Small intestine (tissue), 7 donors: ENCODE measurements at regions not wholly inside any gene's neighbourhood (a gene's known extent, or its start where the extent isn't known, plus 50 kb on each side); places are given as distances from the start of the nearest gene placed in this dataset.
A peak's percentile ranks its signal among the peaks of the same experiment; 100 is the strongest.

Source experiments
- DNase-seq, 2 donors: peaks; one replicate each; pipeline versions ENCODE4 v3.0.0 to v3.0.0-alpha.2; 2013
- FAIRE-seq: peaks from 2 replicates; lab custom pipeline; 2012; peaks lifted over from hg19 to GRCh38; lab: Jason Lieb, UNC
- H3K27ac ChIP-seq, 3 donors: one replicate each; pipeline ENCODE4 v1.5.1; 2013; ENCODE audit warnings: low read length in 2 of 3, mild to moderate bottlenecking in 2 of 3, control low read depth in 1 of 3, inconsistent platforms in 1 of 3, low read depth in 1 of 3, moderate library complexity in 1 of 3
- H3K27me3 ChIP-seq, 3 donors: one replicate each; pipeline ENCODE4 v1.6.1; 2013; ENCODE audit warnings: low read length in 3 of 3, inconsistent platforms in 1 of 3; ENCODE audit not compliant: control insufficient read depth in 3 of 3, insufficient read depth in 3 of 3
- H3K36me3 ChIP-seq, 3 donors: one replicate each; pipeline ENCODE4 v1.6.1; 2013; ENCODE audit warnings: low read length in 3 of 3, inconsistent platforms in 1 of 3, low read depth in 1 of 3, mild to moderate bottlenecking in 1 of 3, moderate library complexity in 1 of 3; ENCODE audit not compliant: control insufficient read depth in 3 of 3, insufficient read depth in 2 of 3
- H3K4me1 ChIP-seq, 3 donors: one replicate each; pipeline ENCODE4 v1.6.1; 2013; ENCODE audit warnings: low read length in 2 of 3, inconsistent platforms in 1 of 3, low read depth in 1 of 3, mild to moderate bottlenecking in 1 of 3, moderate library complexity in 1 of 3; ENCODE audit not compliant: control insufficient read depth in 3 of 3, insufficient read depth in 2 of 3
- H3K4me3 ChIP-seq, 3 donors: one replicate each; pipeline ENCODE4 v1.5.1; 2013; ENCODE audit warnings: low read length in 3 of 3, control low read depth in 1 of 3, inconsistent platforms in 1 of 3, low read depth in 1 of 3, mild to moderate bottlenecking in 1 of 3, moderate library complexity in 1 of 3
- H3K9me3 ChIP-seq, 2 donors: one replicate each; pipeline ENCODE4 v1.6.1; 2013; ENCODE audit warnings: low read depth in 1 of 2, low read length in 1 of 2; ENCODE audit not compliant: control insufficient read depth in 2 of 2, insufficient read depth in 1 of 2
- WGBS, 3 donors: extraction: QIAGEN DNeasy Blood & Tissue Kit; methylation state at CpG; one replicate each; pipeline ENCODE4 v1.1.7; 2013; 5-methylcytosine and 5-hydroxymethylcytosine counted together
- donor health status: healthy with polysubstance abuse.
- donor health status: control.
- donor health status: control.
- donor health status: Bipolar disorder and iron deficiency.
- donor health status: healthy.

DNA sequence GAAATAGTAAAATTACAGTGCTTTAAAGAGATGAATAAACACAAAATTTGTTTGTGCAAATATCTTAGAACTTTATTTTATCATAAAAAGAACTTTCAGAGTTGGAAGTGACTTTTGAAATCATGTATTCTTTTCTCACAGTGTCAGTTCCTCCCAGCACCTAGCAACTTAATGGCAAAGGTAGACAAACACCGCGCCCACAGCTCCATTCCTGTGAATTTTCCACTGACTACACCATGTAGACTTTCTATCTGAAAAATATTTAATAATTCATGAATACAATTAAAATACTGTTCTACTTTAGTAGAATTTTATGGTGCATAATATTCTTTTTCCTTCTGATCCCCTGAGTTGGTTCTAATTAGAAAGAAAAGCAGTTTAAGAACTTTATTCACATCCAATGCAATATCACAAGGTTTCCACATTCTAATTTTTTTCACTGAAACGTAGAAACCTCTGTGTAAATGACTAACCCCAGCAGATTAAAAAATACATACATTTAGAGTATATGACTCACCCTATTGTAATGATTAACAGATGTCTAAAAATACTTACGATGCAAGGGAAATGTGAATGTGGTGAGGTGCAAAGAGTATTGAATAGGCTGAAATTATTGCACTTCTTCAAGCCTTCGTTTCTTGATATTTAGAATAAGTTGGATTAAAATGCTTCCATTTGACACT lies 218.2 kb upstream of the CCDC179 start:
- Histone ChIP-seq H3K4me3 (peak overlapping the region in 1 of 3 donors; percentile 6), H3K4me1 (no peaks in the 10 kb centered on the region), H3K36me3 (no peaks in the 10 kb centered on the region), H3K27me3 (no peaks in the 10 kb centered on the region), H3K9me3 (no peaks in the 10 kb centered on the region), H3K27ac (peak overlapping the region in 1 of 3 donors; percentile 49)
- WGBS, 3 donors = 55 to 56% (median 55%) methylated on average over 5 of the region's 5 CpGs
- DNase-seq (peak in 1 of 2 donors; percentile 38), FAIRE-seq (no peak)

- peak overlapping the region in 1 of 3 donors; percentile 5 for H3K27ac ChIP-seq
- H3K36me3 ChIP-seq = no peaks in the 10 kb centered on the region
- no peaks in the 10 kb centered on the region for H3K4me1 ChIP-seq
- H3K27me3 ChIP-seq = no peaks in the 10 kb centered on the region
- FAIRE-seq (no peak), DNase-seq (peak in 1 of 2 donors; percentile 12)
- H3K4me3 ChIP-seq = no peak overlapping the region
- H3K9me3 ChIP-seq = no peaks in the 10 kb centered on the region
- WGBS, 3 donors = 34 to 58% (median 49%) methylated on average over 3 of the region's 3 CpGs
Measured at GRCh38 chr11:23079382-23079813, 219.1 kb upstream of the CCDC179 start.

DNA sequence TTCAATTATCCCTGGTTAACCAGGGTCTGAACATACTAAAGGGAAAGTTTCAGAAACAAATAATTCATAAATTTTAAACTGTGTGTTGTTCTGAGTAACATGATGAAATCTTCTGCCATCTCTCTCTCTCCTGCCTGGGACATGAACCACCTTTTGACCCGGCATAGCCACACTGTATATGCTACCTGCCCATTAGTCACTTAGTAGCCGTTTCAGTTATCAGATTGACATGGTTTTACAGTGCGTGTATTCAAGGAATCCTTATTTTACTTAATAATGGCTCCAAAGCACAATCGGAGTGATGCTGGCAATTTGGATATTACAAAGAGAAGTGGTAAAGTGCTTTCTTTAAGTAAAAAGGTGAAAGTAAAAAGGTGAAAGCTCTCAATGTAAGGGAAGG lies 227.1 kb upstream of the CCDC179 start:
- WGBS, 3 donors = 73 to 81% (median 74%) methylated on average over 4 of the region's 4 CpGs
- Histone ChIP-seq H3K27me3 (no peaks in the 10 kb centered on the region), H3K36me3 (no peaks in the 10 kb centered on the region), H3K27ac (no peak overlapping the region), H3K9me3 (no peaks in the 10 kb centered on the region), H3K4me1 (no peaks in the 10 kb centered on the region), H3K4me3 (no peak overlapping the region)
- FAIRE-seq = no peak
- DNase-seq = no peak

- H3K9me3 ChIP-seq = no peaks in the 10 kb centered on the region
- no peak for FAIRE-seq
- no peak overlapping the region for H3K4me3 ChIP-seq
- no peaks in the 10 kb centered on the region for H3K27me3 ChIP-seq
- no peak for DNase-seq
- 86 to 97% (median 92%) methylated on average over 2 of the region's 2 CpGs for WGBS, 3 donors
- H3K27ac ChIP-seq = no peak overlapping the region
- no peaks in the 10 kb centered on the region for H3K4me1 ChIP-seq
- H3K36me3 ChIP-seq = no peaks in the 10 kb centered on the region
Measured at GRCh38 chr11:23090659-23091058, 230.4 kb upstream of the CCDC179 start.

DNA sequence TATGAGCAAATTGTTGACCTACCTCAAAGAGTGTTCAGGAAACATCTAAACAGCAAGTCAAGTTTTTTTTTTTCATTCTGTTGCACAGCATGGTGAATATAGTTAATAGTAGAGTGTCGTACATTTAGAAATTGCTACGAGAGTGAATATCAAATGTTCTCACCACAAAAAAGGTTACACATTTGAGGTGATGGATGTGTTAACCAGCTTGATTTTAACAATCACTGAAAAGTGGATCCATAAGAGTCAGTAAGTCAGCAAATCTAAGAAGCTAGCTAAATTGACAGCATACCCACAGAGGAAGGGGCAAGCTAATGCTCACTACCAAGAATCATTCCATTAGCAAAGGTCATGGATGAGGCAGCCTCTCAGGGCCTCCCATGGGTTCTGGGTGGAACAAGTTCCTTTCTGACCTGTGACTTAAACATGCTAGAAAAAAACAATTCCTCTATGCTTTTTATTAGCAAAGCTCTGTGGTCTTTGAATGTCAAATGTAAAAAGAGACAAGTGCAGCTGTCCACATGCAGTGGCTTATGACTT lies 235.4 kb upstream of the CCDC179 start:
- 88 to 95% (median 92%) methylated on average over 2 of the region's 2 CpGs for WGBS, 3 donors
- DNase-seq (no peak), FAIRE-seq (no peak)
- H3K4me1 ChIP-seq = no peaks in the 10 kb centered on the region
- H3K9me3 ChIP-seq = no peaks in the 10 kb centered on the region
- H3K36me3 ChIP-seq = no peaks in the 10 kb centered on the region
- no peak overlapping the region for H3K27ac ChIP-seq
- no peak overlapping the region for H3K4me3 ChIP-seq
- H3K27me3 ChIP-seq = no peaks in the 10 kb centered on the region

DNA sequence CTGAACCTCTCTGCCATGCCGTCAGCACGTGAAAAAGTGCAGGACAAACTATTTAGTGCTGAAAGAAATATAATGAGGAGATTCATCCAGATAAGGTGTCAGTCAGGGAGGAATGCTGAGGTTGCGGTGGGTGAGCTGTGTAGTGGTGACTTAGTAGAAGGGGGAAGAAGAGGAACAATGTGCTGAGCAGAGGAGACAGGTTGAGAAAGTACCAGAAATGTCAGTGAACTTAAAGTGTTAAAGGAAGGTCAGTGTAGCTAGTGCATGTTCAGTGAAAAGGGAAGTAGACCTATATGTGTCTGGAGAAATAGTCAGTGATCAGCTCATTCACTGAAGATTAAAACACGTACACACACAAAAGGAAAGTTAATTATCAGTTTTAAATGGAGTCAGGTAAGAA lies 237.6 kb upstream of the CCDC179 start:
- no peaks in the 10 kb centered on the region for H3K9me3 ChIP-seq
- H3K36me3 ChIP-seq = no peaks in the 10 kb centered on the region
- no peak for FAIRE-seq
- no peaks in the 10 kb centered on the region for H3K4me1 ChIP-seq
- H3K27me3 ChIP-seq = no peaks in the 10 kb centered on the region
- whole genome bisulfite sequencing, 3 donors = 47 to 61% (median 52%) methylated on average over 3 to 4 of the region's 4 CpGs
- peak in 1 of 2 donors; percentile 5 for DNase-seq
- H3K4me3 ChIP-seq = no peak overlapping the region
- no peak overlapping the region for H3K27ac ChIP-seq

DNA sequence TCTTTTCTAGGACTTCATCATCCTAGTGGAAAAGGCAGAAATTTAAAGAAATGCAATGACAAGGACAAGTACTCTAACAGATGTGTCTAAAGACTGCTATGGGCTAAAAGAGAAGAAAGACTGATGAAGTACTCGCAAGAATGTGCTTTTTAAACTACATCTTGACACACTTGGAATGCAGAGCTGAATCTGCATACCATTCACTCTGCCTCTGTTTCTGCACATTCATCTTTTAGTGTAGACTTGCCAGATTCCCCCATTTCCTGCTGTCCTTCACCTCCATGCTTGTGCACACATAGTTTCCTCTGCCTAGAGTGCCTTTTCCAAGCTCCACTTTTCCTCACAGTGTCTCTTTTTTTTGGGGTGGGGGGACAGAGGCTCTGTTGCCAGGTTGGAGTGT lies 239.0 kb upstream of the CCDC179 start:
- no peaks in the 10 kb centered on the region for H3K27me3 ChIP-seq
- H3K27ac ChIP-seq = no peak overlapping the region
- H3K4me3 ChIP-seq = no peak overlapping the region
- WGBS, 3 donors = 90 to 93% (median 93%) methylated on average over 1 of the region's 1 CpG
- FAIRE-seq (no peak), DNase-seq (no peak)
- H3K9me3 ChIP-seq = no peaks in the 10 kb centered on the region
- H3K4me1 ChIP-seq = no peaks in the 10 kb centered on the region
- H3K36me3 ChIP-seq = no peaks in the 10 kb centered on the region

DNA sequence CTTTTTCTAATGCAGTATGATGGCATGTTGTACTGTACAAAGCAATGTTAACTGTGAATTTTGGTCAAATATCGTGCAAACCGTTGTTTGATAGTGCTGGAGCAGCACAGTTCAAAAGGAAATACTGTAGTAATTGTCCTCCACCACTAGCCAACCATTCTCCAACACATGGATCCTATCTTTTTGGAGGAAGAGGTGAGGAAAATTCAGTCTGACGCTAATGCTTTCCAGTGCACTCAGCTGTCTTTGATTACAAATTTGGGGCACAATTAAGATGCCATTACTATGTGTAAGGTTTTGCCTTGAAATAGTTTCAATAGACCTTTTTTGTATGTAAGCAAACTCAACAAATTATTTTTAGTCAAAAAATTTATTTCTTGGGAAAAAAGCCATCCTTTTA lies 240.5 kb upstream of the CCDC179 start:
- WGBS, 3 donors = 87 to 91% (median 89%) methylated on average over 3 of the region's 3 CpGs
- Histone ChIP-seq H3K4me1 (no peaks in the 10 kb centered on the region), H3K27me3 (no peaks in the 10 kb centered on the region), H3K4me3 (no peak overlapping the region), H3K27ac (no peak overlapping the region), H3K9me3 (no peaks in the 10 kb centered on the region), H3K36me3 (no peaks in the 10 kb centered on the region)
- DNase-seq = no peak
- FAIRE-seq = no peak
